ENCODE measurements at regions not wholly inside any gene's neighbourhood (a gene's known extent, or its start where the extent isn't known, plus 50 kb on each side); places are given as distances from the start of the nearest gene placed in this dataset.
"Not testable (repeated sequence)": the region's sequence is repeated elsewhere in the genome, so short reads cannot be mapped to it uniquely, and the experiment has no call there.

- Mint-ChIP-seq H3K9me3 (peaks cover 33% of the 10 kb centered on the region), H3K36me3 (peaks cover 12% of the 10 kb centered on the region), H3K27ac (no peak overlapping the region), H3K27me3 (ENCODE audit: low read depth) (no peaks in the 10 kb centered on the region), H3K4me3 (no peak overlapping the region), H3K4me1 (peaks cover 16% of the 10 kb centered on the region)
- DNase-seq (ENCODE audit: low spot score in 2 of 2, unreplicated experiment in 2 of 2): no peak
- no peak for TF ChIP-seq CTCF (IDR thresholded peaks at IDR 0.05; ENCODE audit: unreplicated experiment)
Observed at GRCh38 chr12:88820012-88820411, 239.7 kb upstream of the KITLG start.

GRCh38 chr12:88816201-88816600, 235.9 kb upstream of the KITLG start:
- H3K9me3 Mint-ChIP-seq: peaks cover 27% of the 10 kb centered on the region
- H3K4me3 Mint-ChIP-seq: no peak overlapping the region
- no peak for TF ChIP-seq CTCF (IDR thresholded peaks at IDR 0.05; ENCODE audit: unreplicated experiment)

GRCh38 chr12:88814779-88815178, 234.5 kb upstream of the KITLG start:
- Mint-ChIP-seq H3K4me1 (peaks cover 18% of the 10 kb centered on the region), H3K9me3 (peaks cover 28% of the 10 kb centered on the region), H3K27ac (no peak overlapping the region), H3K27me3 (ENCODE audit: low read depth) (no peaks in the 10 kb centered on the region), H3K4me3 (no peak overlapping the region), H3K36me3 (peaks cover 4% of the 10 kb centered on the region)
- no peak for DNase-seq (ENCODE audit: low spot score in 2 of 2, unreplicated experiment in 2 of 2)
- no peak for TF ChIP-seq CTCF (IDR thresholded peaks at IDR 0.05; ENCODE audit: unreplicated experiment)

More at GRCh38 chr12:88816201-88816600, 235.9 kb upstream of the KITLG start:
- no peak for DNase-seq (ENCODE audit: low spot score in 2 of 2, unreplicated experiment in 2 of 2)
- Mint-ChIP-seq H3K27ac (peak overlapping the region; percentile 81), H3K27me3 (ENCODE audit: low read depth) (no peaks in the 10 kb centered on the region), H3K36me3 (peaks cover 8% of the 10 kb centered on the region), H3K4me1 (peaks cover 18% of the 10 kb centered on the region)

GRCh38 chr12:88812610-88813009, 232.3 kb upstream of the KITLG start:
- no peak overlapping the region for H3K27ac Mint-ChIP-seq
- no peak overlapping the region for H3K4me3 Mint-ChIP-seq
- H3K36me3 Mint-ChIP-seq: no peaks in the 10 kb centered on the region
- peaks cover 18% of the 10 kb centered on the region for H3K4me1 Mint-ChIP-seq
- no peak for TF ChIP-seq CTCF (IDR thresholded peaks at IDR 0.05; ENCODE audit: unreplicated experiment)
- H3K27me3 Mint-ChIP-seq (ENCODE audit: low read depth): no peaks in the 10 kb centered on the region
- H3K9me3 Mint-ChIP-seq: peaks cover 19% of the 10 kb centered on the region
- no peak for DNase-seq (ENCODE audit: low spot score in 2 of 2, unreplicated experiment in 2 of 2)

GRCh38 chr12:88810806-88811205, 230.5 kb upstream of the KITLG start:
- H3K4me1 Mint-ChIP-seq: peaks cover 6% of the 10 kb centered on the region
- peaks cover 19% of the 10 kb centered on the region for H3K9me3 Mint-ChIP-seq
- no peak overlapping the region for H3K27ac Mint-ChIP-seq
- no peak for DNase-seq (ENCODE audit: low spot score in 2 of 2, unreplicated experiment in 2 of 2)
- no peak for TF ChIP-seq CTCF (IDR thresholded peaks at IDR 0.05; ENCODE audit: unreplicated experiment)
- H3K27me3 Mint-ChIP-seq (ENCODE audit: low read depth): no peaks in the 10 kb centered on the region
- no peak overlapping the region for H3K4me3 Mint-ChIP-seq
- H3K36me3 Mint-ChIP-seq: no peaks in the 10 kb centered on the region

- DNase-seq (ENCODE audit: low spot score in 2 of 2, unreplicated experiment in 2 of 2); H3K27me3 Mint-ChIP-seq (ENCODE audit: low read depth); H3K4me1 Mint-ChIP-seq; H3K4me3 Mint-ChIP-seq; H3K27ac Mint-ChIP-seq; H3K36me3 Mint-ChIP-seq: not testable (repeated sequence)
- H3K9me3 Mint-ChIP-seq: peaks cover 19% of the 10 kb centered on the region
Observed at GRCh38 chr12:88809841-88810240, 229.6 kb upstream of the KITLG start.
